Heart right ventricle (tissue), 16 donors: ENCODE measurements at regions not wholly inside any gene's neighbourhood (a gene's known extent, or its start where the extent isn't known, plus 50 kb on each side); places are given as distances from the start of the nearest gene placed in this dataset.

Experiments
- ATAC-seq, 8 donors: fragments of 200-7000 bp; cut with Tn5 transposase; one replicate each; pipeline ENCODE4 v1.9.1; 2020; ENCODE audit warnings: mild to moderate bottlenecking in 8 of 8, moderate library complexity in 8 of 8, moderate number of reproducible peaks in 1 of 8
- DNase-seq, 2 donors: peaks; one replicate each; pipeline ENCODE4 v3.0.0-alpha.2; 2020
- H3K27ac ChIP-seq, 10 donors: fragments of 200-600 bp; sonication (generic) in 2 of 10; one replicate each; pipeline versions ENCODE4 v1.5.0 to v1.8.0; 2020 to 2022; ENCODE audit warnings: mild to moderate bottlenecking in 3 of 10
- H3K27me3 ChIP-seq, 7 donors: fragments of 200-600 bp; one replicate each; pipeline ENCODE4 v1.8.0; 2021 to 2022; ENCODE audit warnings: mild to moderate bottlenecking in 2 of 7
- H3K36me3 ChIP-seq, 9 donors: fragments of 200-600 bp; sonication (generic) in 1 of 9; one replicate each; pipeline versions ENCODE4 v1.5.0 to v1.8.0; 2020 to 2022; ENCODE audit warnings: mild to moderate bottlenecking in 2 of 9
- H3K4me1 ChIP-seq, 9 donors: fragments of 200-600 bp; sonication (generic) in 1 of 9; one replicate each; pipeline versions ENCODE4 v1.5.0 to v1.8.0; 2020 to 2022; ENCODE audit warnings: mild to moderate bottlenecking in 4 of 9
- H3K4me3 ChIP-seq, 10 donors: fragments of 200-600 bp; sonication (generic) in 2 of 10; one replicate each; pipeline versions ENCODE4 v1.5.0 to v1.8.0; 2020 to 2022; ENCODE audit warnings: mild to moderate bottlenecking in 7 of 10, moderate library complexity in 2 of 10
- H3K9me3 ChIP-seq, 11 donors: fragments of 200-600 bp in 10 of 11; sonication (generic) in 2 of 11; one replicate each; pipeline versions ENCODE4 v1.5.0 to v1.8.0; 2013 to 2022; ENCODE audit warnings: mild to moderate bottlenecking in 2 of 11, control low read depth in 1 of 11, moderate library complexity in 1 of 11
- CTCF ChIP-seq, 9 donors: fragments of 200-600 bp; sonication (generic) in 2 of 9; IDR thresholded peaks; one replicate each; pipeline versions ENCODE4 v1.5.0 to v1.8.0; 2021 to 2022; ENCODE audit warnings: antibody characterized with exemption in 9 of 9, mild to moderate bottlenecking in 5 of 9, moderate library complexity in 1 of 9
- WGBS, 2 donors: extraction: QIAGEN DNeasy Blood & Tissue Kit; methylation state at CpG; one replicate each; pipeline ENCODE4 v1.1.7; 2013; ENCODE audit warnings: inconsistent platforms in 1 of 2; 5-methylcytosine and 5-hydroxymethylcytosine counted together
- intact Hi-C, 10 donors: fragments of 100-400 bp; cut with DNase I; formaldehyde crosslinking; loops; one replicate each; pipeline versions ENCODE4 v1.11.1 to v1.14.2; 2022
- donor health status: Arrhythmogenic right ventricular cardiomyopathy.
- donor health status: ischemic (EF 13 %, LVEDD 7.1; RV severe dilation, severe dysfunction).
- donor health status: healthy with polysubstance abuse.
- donor health status: DM: no; HTN: yes; CAD: no.
- donor health status: DM: no; HTN: no; CAD: no.
- donor health status: ischemic (EF 25% LVEDD 6.9; RV normal size, moderate dysfunction).
- donor health status: ischemic (EF 25% LVEDD 5.7; RV mildly dilated, moderate dysfunction).
- donor health status: healthy.
- donor health status: DM: yes; HTN: yes; CAD: no.
- donor health status: Ischemic cardiomyopathy.
- donor health status: ischemic (EF 35%, LVEDD 5.7; RV mildly dilated, moderate dysfunction).
- donor health status: nonischemic (EF 11% LVEDD 7.7; RV severe dilation, severe dysfunction).
- donor health status: DM: yes; HTN: yes; CAD: no.
- donor health status: PGD.
- donor health status: ischemic (EF 29% LVEDD 5.4; RV normal size, mild dysfunction).
- donor health status: nonischemic (EF 23%, LVEDD 6.1; RV moderate dilation, normal function).

- Histone ChIP-seq H3K4me1 (peaks cover 0 to 15% (median 5%) of the 10 kb centered on the region in 9 donors), H3K36me3 (no peaks in the 10 kb centered on the region), H3K9me3 (no peaks in the 10 kb centered on the region), H3K27me3 (no peaks in the 10 kb centered on the region), H3K4me3 (no peak overlapping the region), H3K27ac (no peak overlapping the region)
- 91 to 92% methylated on average over 9 of the region's 9 CpGs for WGBS, 2 donors
- no peak for TF ChIP-seq CTCF (IDR thresholded peaks at IDR 0.05)
- intact Hi-C loops, result no loop called here
- no peak for DNase-seq
- ATAC-seq, result no peak
Observed at GRCh38 chr7:135828604-135829003, 80.0 kb upstream of the FAM180A start.

DNA sequence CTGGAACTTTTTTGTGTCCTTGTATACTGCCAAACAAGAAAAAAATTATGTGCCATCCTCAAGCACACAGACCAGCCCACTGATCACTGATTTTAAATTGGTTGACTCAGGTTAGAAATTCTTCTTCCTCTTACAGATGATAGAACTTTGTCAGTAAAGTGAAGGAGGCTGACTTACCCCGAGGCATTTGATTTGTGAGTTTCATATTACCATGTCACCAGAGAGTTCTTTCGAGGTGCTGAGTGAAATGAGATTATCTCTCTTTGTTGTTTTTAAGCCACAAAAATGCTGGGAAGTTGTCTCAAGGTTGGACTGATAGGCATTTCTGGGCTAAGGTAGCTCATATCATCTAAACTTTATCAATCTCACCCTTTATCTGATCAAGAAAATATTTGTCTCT lies 78.8 kb upstream of the FAM180A start:
- peaks cover 0 to 9% (median 0%) of the 10 kb centered on the region in 9 donors for H3K4me1 ChIP-seq
- H3K36me3 ChIP-seq, result no peaks in the 10 kb centered on the region
- no peak overlapping the region for H3K27ac ChIP-seq
- no peak overlapping the region for H3K4me3 ChIP-seq
- H3K27me3 ChIP-seq, result no peaks in the 10 kb centered on the region
- ATAC-seq (no peak), DNase-seq (no peak)
- WGBS, 2 donors, result 59 to 83% methylated on average over 2 of the region's 2 CpGs
- no peak for TF ChIP-seq CTCF (IDR thresholded peaks at IDR 0.05)
- H3K9me3 ChIP-seq, result no peaks in the 10 kb centered on the region
- intact Hi-C loops, result no loop called here

GRCh38 chr7:135825406-135825805 lies 76.8 kb upstream of the FAM180A start:
- no peak overlapping the region for H3K4me3 ChIP-seq
- H3K36me3 ChIP-seq, result no peaks in the 10 kb centered on the region
- intact Hi-C loops, result no loop called here
- no peak for ATAC-seq
- no peak for DNase-seq
- TF ChIP-seq CTCF (IDR thresholded peaks at IDR 0.05), result no peak
- WGBS, 2 donors, result 74 to 81% methylated on average over 9 of the region's 9 CpGs
- H3K4me1 ChIP-seq, result peaks cover 0 to 3% (median 0%) of the 10 kb centered on the region in 9 donors
- H3K27me3 ChIP-seq, result no peaks in the 10 kb centered on the region
- H3K9me3 ChIP-seq, result no peaks in the 10 kb centered on the region
- no peak overlapping the region for H3K27ac ChIP-seq

DNA sequence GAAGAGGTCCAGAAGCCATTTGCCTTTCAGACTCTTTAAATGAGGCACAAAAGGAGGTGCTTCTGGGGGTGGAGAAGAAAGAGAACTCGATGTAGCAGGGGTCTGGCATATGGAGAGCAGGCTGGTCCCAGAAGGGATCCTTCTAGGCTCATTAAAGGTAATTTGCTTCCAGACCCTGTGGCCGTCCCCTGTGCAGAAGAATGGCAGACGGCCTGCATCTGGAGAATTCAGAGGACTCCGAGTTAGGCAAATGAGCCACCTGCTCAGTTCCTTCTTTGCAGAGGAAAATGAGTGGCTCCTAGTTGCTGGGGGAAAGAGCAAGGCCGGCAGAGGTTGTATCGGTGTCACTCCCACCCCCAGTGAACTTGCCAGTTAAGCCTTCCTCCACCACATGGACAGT lies 73.8 kb upstream of the FAM180A start:
- Histone ChIP-seq H3K27me3 (no peaks in the 10 kb centered on the region), H3K36me3 (no peaks in the 10 kb centered on the region), H3K4me1 (no peaks in the 10 kb centered on the region), H3K27ac (no peak overlapping the region), H3K9me3 (no peaks in the 10 kb centered on the region), H3K4me3 (no peak overlapping the region)
- no peak for TF ChIP-seq CTCF (IDR thresholded peaks at IDR 0.05)
- intact Hi-C loops, result no loop called here
- DNase-seq (no peak), ATAC-seq (no peak)
- 91 to 93% methylated on average over 6 of the region's 6 CpGs for WGBS, 2 donors
